Smooth muscle cell of the brain vasculature (primary cell): ENCODE measurements at regions not wholly inside any gene's neighbourhood (a gene's known extent, or its start where the extent isn't known, plus 50 kb on each side); places are given as distances from the start of the nearest gene placed in this dataset.
"Not testable (repeated sequence)": the region's sequence is repeated elsewhere in the genome, so short reads cannot be mapped to it uniquely, and the experiment has no call there.

Experiments
- DNase-seq: peaks from one replicate; pipeline ENCODE4 v3.0.0-alpha.2; 2012; ENCODE audit warnings: low read depth, low spot score

DNA sequence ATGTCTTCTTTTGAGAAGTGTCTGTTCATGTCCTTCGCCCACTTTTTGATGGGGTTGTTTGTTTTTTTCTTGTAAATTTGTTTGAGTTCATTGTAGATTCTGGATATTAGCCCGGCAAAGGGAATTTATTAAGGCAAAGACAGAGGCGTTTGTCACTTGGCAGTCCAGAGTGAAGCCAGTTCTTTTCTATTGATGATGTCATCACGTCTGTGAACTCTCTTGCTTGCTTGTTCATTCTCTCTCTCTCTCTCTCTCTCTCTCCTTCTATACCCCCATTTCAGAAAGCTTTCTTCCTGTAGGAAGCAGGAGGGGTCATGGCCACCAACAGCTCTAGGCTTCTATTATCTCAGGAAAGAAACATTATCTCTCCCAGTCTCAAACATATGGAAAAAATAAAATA is 291.3 kb downstream of the OMA1 start:
- DNase-seq, result no peak

- DNase-seq, result no peak
Observed at GRCh38 chr1:58251430-58252073, 295.0 kb downstream of the OMA1 start.

- DNase-seq, result no peak
Observed at GRCh38 chr1:58250587-58250948, 296.0 kb downstream of the OMA1 start.

DNA sequence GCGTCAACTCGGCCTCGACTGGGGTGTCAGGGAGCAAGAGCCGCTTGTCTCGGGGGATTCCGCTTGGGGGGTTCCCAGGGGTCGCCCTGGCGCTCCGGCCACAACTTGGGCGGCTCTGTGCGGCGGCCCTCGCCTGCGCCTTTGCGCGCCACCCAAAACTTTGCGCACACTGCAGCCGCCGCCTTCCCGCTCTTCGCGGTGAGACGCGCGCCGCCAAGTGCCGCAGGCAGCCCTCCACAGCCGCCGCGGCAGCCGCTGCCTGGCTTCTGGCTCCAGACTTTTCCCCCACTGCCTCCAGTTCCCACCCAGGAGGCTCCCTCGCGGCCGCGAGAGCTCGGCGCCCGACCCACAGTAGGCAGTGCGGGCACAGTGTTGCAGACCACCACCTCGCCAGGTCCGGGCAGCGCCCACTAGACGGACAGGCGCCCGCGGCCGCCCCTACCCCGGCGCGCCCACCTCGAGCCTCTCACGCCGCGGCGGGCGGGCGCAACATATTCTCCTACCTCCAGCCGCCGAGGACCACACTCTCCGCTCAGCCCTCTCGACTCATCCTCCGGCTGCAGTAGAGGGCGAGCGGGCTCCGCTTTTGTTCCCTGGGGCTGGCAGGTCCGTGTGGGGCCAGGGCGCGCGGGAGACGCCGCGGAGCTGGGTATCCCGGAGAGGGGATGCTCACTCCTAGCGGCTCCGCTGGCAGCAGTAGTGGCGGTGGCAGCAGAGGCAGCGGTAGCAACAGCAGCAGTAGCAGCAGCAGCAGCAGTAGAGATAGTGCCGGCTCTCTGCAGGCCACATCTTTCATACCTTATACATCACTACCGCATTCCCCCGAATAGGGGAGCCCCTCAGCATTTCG is 296.6 kb downstream of the OMA1 start:
- peak; percentile 4 for DNase-seq

- no peak for DNase-seq
Observed at GRCh38 chr1:58249388-58249736, 297.2 kb downstream of the OMA1 start.

DNA sequence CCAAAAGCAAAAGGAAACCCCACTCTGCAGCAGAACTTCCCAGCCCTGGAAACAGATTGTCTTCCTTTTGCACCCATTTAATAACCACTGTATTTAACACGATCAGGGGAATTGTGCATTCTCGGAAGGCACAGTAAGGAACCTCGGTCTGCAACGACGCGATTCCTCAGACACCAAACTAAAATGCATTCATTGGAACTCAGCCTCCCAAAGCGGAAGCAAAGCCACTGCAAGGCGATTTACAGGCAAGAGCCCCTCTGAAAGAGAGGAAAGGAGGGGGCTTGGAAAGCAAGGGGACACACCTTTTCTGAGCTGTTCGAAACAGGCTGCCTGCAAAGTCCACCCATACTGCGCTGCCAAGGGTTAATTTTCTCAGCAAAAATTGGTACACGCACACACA is 297.7 kb downstream of the OMA1 start:
- DNase-seq, result no peak

DNA sequence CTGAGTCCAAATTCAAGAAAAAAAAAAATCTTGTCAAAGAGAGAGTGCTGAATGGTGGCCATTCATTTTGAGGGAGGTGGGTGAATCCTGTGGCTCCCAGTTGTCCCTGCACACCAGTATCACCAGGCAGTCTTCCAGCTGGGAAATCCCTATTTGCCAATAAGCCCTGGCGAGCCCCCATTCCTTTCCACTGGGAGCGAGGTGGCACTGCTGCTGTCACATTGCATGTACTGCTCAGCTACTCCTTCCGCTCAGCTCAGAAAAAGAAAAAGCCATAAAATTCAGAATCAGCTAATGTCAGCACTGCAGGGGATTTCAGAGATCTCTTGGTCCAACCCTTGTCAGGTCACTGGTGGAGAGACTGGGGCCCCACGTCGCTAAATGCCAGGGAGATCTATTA is 298.5 kb downstream of the OMA1 start:
- DNase-seq, result no peak

DNA sequence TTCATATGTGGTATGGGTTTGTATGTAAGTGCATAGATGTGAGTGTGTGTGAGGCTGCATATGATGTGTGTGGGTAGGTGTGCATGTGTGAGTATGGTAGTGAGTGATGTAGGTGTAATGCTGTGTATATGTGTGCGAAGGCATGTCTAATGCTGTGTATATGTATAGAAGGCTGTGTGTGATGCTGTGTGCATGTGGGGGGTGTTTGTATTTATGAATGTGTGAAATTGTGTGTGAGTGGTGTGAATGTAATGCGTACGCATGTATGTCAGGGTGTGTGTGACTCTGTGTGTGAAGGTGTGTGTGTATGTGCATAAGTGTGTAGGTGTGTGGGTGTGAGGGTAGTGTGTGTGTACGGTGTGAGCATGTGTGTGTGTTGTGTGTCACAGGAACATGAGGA is 300.0 kb downstream of the OMA1 start:
- no peak for DNase-seq

- no peak for DNase-seq
Observed at GRCh38 chr1:58244872-58245271, 301.7 kb downstream of the OMA1 start.

DNA sequence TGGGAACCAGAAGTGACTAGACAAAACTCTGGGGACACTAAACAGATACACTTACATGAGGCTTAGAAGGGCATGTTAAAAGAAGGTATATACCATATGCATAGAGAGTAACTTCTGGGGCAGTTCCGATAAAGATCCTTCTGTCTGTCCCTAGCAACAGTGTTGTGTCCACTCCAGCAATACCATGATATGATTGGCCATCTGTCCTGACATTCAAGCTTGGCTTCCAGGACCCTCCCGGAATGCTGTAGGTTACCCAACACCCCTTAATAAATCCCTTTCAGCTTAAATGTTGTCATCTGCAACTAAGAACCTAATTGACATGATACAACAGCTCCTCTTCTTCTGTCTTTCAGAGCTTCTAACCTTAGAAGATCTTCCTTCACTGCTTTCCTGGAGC is 307.7 kb downstream of the OMA1 start:
- no peak for DNase-seq

GRCh38 chr1:58233729-58234128 is 312.8 kb downstream of the OMA1 start:
- DNase-seq, result no peak

DNA sequence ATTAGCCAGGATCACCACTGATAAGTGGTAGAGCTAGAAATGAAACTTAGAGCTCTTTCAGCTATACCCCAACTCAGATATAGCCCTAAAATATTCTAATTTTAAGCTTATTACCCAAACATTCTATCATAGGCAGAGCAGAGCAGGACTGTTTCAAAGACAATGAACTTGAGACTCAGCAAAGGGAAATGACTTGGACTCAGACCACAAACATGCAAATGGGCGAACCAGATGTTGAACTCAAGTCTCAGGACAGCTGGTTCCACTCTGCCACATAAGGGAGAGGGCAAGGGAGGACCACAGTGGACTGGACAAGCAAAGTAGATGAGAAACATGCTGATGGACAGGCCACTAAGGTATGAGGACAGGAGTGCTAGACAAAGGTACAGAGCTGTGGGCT is 315.3 kb downstream of the OMA1 start:
- DNase-seq, result no peak

DNA sequence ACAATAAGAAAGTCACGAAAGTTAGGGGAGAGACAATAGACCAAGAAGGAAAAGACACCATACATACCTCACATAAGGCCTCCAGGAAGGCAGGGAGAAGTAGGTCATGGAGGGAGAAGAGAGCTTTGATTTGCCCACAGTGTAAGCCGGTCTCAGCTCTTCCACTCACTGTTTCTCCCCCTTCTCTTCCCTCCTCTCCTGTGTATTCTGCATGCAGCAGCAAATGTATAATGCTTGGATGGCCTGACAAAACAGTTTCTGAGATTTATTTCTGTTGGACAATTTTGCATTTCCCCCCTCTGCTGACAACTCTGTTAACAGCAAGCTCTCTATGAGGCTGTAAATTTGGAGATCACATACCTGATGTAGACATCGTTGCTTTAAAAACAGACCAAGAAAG is 318.9 kb downstream of the OMA1 start:
- DNase-seq, result no peak

DNA sequence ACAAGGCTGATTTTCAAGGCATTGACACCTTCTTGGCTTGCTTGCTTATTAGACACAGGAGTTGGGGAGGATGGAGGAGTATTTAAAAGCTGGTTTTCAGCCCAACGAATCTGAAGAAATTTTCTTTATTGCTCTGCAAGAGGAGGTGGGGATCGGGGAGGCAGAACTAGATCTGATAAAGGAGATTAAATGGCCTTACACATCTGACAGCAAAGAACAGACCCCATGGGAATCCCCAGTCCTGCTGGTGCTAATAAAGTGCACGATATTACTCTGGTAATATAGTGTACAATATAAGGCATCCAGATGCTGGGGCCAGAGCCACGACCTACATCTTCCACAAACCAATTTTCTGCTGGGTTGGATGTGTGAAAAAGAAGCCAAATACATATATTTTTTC is 323.0 kb downstream of the OMA1 start:
- no peak for DNase-seq

DNA sequence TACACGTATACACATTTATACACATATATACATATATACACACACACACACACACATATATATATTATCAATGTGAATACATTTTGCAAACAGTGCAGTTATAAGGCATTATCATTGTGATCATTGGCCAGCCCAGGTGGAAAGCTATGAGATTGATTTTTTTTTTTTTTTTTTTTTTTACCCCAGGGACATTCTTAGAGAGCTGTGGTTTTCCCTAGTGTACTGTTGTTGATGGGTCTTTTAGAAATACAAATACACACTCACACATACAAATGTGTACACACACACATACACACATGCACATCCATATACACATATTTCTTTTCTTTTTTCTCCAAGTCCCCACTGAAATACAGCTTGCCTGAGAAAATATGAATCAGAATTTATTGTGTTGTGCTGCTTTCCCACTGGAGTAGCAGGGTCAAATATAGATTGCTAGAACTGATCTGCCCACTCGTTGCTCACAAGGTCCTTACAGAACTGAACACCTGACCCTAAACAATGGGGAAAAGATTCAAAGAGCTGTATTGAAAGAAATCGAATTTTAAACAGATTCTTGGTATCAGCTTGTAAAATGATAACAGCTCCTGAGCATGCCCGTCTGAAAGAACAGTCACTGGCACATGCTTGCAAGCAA is 325.6 kb downstream of the OMA1 start:
- no peak for DNase-seq

DNA sequence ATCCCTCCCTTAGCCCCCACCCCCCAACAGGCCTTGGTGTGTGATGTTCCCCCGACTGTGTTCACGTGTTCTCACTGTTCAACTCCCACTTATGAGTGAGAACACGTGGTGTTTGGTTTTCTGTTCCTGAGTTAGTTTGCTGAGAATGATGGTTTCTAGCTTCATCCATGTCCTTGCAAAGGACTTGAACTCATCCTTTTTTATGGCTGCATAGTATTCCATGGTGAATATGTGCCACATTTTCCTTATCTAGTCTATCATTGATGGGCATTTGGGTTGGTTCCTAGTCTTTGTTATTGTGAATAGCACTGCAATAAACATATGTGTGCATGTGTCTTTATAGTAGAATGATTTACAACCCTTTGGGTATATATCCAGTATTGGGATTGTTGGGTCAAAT is 330.4 kb downstream of the OMA1 start:
- not testable (repeated sequence) for DNase-seq

- DNase-seq, result no peak
Observed at GRCh38 chr1:58214674-58215073, 331.9 kb downstream of the OMA1 start.

GRCh38 chr1:58211869-58212268 is 334.7 kb downstream of the OMA1 start:
- no peak for DNase-seq

GRCh38 chr1:58209575-58209974 is 337.0 kb downstream of the OMA1 start:
- no peak for DNase-seq

DNA sequence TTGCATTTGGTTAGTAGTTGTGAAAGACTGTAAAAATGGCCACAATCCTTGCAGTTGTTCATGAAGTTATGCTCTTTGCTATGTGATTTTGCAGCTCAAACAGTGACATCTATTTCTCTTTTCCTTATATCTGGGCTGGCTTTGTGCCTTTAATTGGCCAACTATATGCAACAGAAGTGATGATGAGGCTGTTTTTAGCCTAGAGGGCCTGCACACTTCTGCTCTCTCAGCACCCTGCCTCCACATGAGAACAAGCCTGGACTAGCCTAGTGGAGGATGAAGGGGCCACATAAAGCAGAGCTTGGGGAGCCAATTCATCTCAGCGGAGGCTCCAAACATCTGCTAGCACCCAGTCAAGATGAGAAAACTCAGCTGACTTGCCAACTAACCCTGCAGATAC is 339.8 kb downstream of the OMA1 start:
- DNase-seq, result no peak

GRCh38 chr1:58204284-58204683 is 342.2 kb downstream of the OMA1 start:
- DNase-seq, result no peak

GRCh38 chr1:58201492-58202106 is 344.9 kb downstream of the OMA1 start:
- no peak for DNase-seq

GRCh38 chr1:58200437-58200836 is 346.1 kb downstream of the OMA1 start:
- DNase-seq, result no peak
